Stimulated activated naive CD8-positive, alpha-beta T cell treated with anti-CD3 and anti-CD28 coated beads, Interleukin-15, Interleukin-2, amounts not matched to agents 100 U/mL and 50 U/mL, for 24 hours (primary cell): ENCODE measurements at regions not wholly inside any gene's neighbourhood (a gene's known extent, or its start where the extent isn't known, plus 50 kb on each side); places are given as distances from the start of the nearest gene placed in this dataset.
A peak's percentile ranks its signal among the peaks of the same experiment; 100 is the strongest.
"Not testable (repeated sequence)": the region's sequence is repeated elsewhere in the genome, so short reads cannot be mapped to it uniquely, and the experiment has no call there.

ENCODE experiments used
- ATAC-seq: fragments of 150-1000 bp; cut with Tn5 transposase; one replicate; pipeline ENCODE4 v1.10.0; 2021
- DNase-seq: peaks from one replicate; pipeline ENCODE4 v3.0.0; 2021

DNA sequence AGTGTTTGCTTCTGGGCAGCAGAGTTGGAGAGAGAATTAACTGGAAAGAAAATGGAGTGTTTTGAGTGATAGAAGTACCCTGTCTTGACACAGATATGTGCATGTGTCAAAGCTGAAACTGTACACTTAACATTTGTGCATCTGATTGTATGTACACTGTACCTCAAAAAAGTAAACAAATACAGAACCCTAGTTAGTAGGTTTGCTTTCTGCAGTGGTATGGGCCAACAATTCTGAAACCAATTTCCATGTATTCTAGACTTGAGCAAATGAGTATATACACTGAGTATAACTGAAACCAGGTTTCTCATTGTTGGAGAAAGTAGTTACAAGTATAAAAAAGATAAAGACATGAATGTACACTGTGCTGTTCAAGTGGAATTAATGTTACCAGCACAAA, 52.4 kb downstream of the ELAPOR2 start:
- DNase-seq = no peak
- no peak for ATAC-seq

DNA sequence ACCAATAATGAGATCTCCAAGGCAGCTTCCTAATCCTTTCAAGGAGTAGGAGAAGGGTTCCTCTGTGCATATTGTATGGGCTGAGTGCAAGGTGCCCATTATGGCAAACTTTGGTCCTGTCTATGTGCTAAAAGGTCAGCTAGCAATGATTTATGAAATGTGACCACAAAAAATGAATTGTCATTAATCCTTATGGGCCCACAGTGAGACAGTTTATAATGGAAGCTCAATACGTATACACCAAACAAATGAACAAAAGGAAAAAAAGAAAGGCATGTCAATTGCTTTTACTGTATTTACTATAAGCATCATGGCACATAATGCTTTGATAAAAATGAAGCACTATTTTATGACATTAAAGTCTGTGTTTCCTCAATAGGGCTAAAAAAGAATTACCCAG, 54.5 kb downstream of the ELAPOR2 start:
- ATAC-seq (no peak), DNase-seq (no peak)

DNA sequence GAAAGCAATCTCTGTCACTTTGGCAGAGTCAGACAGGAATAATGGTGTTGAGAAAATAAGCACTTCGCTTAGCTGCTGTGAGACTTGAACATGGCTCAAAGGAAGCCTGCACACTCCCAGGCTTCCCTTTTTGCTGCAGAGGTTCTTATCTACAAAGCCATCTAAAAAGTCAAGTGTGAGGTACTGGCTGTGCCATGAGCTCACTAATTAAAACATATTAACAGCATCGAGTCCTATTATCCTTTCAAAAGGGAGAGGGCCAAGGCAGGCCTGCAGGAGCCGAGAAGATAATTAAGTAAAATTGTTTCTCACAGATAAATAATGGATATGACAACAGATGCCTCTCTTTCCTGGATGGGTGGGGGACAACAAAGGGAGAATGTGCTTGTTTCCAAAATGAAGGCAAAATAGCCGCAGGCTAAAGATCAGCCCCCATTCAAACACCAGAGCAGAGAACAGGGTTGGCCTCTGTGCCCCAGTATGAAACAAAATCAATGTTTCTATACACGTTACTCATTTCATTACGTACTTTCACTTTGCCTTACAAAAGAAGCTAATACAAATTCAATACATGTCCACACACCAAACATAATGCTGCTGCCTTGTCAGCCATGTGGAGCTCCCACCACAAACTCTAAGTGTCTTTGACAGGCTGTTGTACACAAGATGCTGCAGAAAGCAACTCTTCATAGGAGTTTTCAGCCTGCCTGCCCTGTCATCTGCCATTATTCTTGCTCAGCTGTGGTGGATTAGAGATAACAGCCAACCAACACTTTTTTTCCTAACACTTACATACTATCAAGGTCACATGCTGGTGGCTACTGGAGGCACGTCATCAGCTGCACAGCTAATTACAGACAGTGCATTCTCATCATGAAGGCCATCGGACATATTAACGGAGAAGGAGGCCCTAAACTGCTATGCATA, 55.3 kb downstream of the ELAPOR2 start:
- DNase-seq = no peak
- ATAC-seq = no peak

DNA sequence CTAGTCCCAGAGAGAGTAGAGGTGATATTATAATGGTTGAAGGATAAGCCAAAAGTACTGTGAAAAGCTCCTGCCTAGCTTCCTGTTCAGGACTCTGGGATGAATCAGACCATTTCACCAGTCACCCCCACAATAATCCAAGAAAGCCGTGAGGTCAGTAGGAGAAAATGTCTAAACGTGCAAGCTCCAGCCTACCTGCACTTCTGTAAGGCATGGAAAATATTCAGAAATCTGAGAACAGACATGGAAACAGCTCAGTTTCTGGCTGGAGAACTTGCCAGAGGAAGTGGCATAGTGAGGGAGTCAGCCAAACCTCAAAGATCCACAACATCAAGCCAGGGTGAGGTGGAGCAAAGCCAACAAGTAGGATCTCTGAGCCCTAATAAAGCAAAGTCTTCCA, 58.2 kb downstream of the ELAPOR2 start:
- ATAC-seq = no peak

GRCh38 chr7:87000344-87000743, 59.1 kb downstream of the ELAPOR2 start:
- DNase-seq (no peak), ATAC-seq (no peak)

More for the DNA sequence above, 58.2 kb downstream of the ELAPOR2 start:
- no peak for DNase-seq

GRCh38 chr7:86999750-87000149, 59.7 kb downstream of the ELAPOR2 start:
- no peak for ATAC-seq

DNA sequence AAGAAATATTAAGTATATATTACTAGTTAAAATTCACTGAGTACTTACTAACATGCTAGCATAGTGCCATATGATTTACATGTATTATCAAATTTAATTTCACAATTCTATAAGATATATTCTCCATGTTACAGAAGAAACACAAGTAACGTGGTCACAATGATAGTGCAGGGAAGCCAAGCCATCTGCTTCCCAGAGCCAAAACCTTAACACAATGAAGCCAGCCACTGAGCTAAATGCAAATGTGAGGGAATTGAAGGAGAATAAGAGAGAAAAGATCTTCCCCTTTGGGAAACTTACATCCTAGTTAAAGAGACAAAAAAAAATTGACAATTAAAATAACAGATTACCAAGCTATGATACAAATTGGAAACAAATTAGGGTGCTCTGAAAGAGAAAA, 63.6 kb downstream of the ELAPOR2 start:
- no peak for DNase-seq

More at GRCh38 chr7:86999750-87000149, 59.7 kb downstream of the ELAPOR2 start:
- no peak for DNase-seq

DNA sequence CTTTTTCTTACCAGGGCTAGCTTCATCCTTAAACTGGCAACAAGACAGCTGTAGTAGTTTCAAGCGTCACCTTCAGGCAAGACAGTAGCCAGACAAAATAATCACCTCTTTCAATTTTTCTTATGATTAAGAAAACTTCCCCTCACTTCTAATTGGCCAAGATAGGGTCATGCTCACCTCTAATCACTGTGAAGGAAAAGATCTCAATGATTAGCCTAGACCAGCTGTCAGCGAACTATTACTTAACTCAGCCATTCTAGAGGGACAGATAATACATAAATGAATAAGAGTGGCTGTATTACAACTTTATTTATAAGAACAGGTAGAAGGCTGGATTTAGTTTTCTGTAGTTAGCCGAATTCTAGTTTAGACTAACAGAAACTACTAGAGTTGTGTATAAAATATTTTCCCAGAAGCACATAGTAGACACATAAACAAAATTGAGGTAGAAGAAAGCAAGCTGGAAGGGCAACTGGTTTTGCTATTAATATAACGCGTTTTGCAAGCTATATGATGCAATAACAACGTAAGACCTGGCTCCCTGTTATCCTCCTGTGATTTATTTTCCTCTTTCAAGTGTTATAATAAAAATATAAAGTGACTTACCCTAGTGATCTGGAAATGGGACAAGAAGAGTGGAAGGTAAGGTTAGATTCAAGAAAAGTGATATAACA, 64.3 kb downstream of the ELAPOR2 start:
- ATAC-seq (no peak), DNase-seq (no peak)

More for the DNA sequence above, 63.6 kb downstream of the ELAPOR2 start:
- ATAC-seq = no peak

- DNase-seq (no peak), ATAC-seq (no peak)
Measured at GRCh38 chr7:86991771-86992191, 67.7 kb downstream of the ELAPOR2 start.

DNA sequence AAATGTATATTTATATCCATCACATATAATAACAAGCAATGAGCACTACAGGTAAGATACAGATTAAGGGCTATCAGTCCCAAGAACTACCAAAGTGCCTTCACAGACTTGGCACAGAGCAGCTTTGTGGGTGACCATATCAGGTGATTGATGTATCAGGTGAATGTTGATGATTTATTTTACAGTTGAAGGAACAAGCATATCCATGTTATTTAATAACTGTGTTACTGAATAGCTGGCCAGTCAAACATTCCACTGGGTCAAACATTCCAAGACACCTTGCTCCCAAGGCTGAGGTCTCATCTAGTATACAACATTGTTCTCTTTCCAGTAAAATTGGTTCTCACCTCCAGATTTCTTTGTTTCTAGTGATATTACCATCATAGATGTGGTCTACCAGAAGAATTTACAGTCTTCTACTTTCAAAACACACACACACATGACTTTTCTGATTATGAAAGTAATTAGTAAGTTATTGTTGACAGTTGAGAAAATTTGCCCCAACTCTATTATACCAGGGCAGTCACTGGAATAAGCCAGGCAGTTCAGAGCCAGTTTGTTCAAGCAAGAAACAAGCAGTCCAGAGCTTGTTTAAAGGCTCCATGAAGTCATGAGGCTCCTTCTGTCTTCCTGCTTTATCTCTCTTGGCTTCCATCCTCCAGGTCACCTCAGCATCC, 68.2 kb downstream of the ELAPOR2 start:
- DNase-seq (no peak), ATAC-seq (no peak)

- ATAC-seq = no peak
- DNase-seq = no peak
Measured at GRCh38 chr7:86989407-86989806, 70.0 kb downstream of the ELAPOR2 start.

GRCh38 chr7:86987834-86988233, 71.6 kb downstream of the ELAPOR2 start:
- not testable (repeated sequence) for DNase-seq, ATAC-seq

DNA sequence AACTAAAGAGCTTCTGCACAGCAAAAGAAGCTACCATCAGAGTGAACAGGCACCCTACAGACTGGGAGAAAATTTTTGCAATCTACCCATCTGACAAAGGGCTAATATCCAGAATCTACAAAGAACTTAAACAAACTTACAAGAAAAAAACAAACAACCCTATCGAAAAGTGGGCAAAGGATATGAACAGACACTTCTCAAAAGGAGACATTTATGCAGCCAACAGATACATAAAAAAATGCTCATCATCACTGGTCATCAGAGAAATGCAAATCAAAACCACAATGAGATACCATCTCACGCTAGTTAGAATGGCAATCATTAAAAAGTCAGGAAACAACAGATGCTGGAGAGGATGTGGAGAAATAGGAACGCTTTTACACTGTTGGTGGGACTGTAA, 72.1 kb downstream of the ELAPOR2 start:
- ATAC-seq, DNase-seq: not testable (repeated sequence)

DNA sequence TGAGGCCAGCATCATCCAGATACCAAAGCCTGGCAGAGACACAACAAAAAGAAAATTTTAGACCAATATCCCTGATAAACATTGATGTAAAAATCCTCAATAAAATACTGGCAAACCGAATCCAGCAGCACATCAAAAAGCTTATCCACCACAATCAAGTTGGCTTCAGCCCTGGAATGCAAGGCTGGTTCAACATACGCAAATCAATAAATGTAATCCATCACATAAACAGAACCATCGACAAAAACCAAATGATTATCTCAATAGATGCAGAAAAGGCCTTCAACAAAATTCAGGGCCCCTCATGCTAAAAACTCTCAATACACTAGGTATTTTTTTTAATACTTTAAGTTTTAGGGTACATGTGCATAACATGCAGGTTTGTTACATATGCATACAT, 74.1 kb downstream of the ELAPOR2 start:
- not testable (repeated sequence) for DNase-seq, ATAC-seq

DNA sequence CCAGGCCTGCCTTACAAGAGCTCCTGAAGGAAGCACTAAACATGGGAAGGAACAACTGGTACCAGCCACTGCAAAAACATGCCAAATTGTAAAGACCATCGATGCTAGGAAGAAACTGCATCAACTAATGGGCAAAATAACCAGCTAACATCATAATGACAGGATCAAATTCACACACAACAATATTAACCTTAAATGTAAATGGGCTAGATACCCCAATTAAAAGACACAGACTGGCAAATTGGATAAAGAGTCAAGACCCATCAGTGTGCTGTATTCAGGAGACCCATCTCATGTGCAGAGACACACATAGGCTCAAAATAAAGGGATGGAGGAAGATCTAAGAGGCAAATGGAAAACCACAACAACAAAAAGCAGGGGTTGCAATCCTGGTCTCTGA, 75.8 kb downstream of the ELAPOR2 start:
- DNase-seq, ATAC-seq: not testable (repeated sequence)

- DNase-seq, ATAC-seq: not testable (repeated sequence)
Measured at GRCh38 chr7:86981937-86982336, 77.5 kb downstream of the ELAPOR2 start.

- DNase-seq = no peak
Measured at GRCh38 chr7:86981127-86981526, 78.3 kb downstream of the ELAPOR2 start.

GRCh38 chr7:86980223-86980622, 79.2 kb downstream of the ELAPOR2 start:
- no peak for DNase-seq
- ATAC-seq = no peak

More at GRCh38 chr7:86981127-86981526, 78.3 kb downstream of the ELAPOR2 start:
- ATAC-seq = no peak

GRCh38 chr7:86978808-86979506, 80.5 kb downstream of the ELAPOR2 start:
- ATAC-seq (peak; percentile 98), DNase-seq (no peak)

DNA sequence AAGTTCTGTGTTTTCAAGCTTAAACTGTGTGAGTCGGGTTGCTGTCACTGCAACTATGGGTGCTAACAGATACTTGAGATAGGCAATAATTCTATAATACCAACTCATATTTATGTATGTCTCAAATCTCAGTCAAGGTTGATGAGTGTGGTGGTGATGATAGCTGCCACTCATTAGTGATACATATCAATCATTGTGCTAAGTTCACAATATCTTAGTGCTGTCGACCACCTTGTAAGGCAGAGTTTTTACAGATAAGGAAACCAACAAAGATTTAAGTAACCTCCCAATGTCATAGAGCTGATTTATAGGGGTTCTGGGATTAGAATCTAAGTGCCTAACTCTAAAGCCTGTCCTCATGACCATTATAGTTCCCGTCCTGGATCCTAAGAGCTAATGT, 82.5 kb downstream of the ELAPOR2 start:
- ATAC-seq (no peak), DNase-seq (no peak)

DNA sequence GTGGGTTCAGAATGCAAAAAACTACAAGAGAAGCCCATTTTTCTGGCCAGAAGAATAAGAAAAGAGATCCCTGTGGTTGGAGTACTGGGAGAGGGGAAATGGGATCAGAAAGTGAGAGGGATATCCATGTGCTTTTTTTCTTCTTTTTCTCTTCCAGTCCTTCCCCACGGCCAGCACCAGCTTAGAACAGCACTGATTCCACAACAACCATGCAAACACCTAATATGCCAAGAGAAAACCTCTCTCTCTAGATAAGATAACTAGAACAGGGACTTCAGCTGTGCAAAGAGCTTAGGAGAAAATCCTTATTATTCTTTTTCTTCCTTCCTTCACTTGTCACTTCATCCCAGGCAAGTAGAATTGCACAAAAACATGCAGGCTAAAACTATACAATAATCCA, 83.5 kb downstream of the ELAPOR2 start:
- DNase-seq = no peak

GRCh38 chr7:86975449-86975848, 84.0 kb downstream of the ELAPOR2 start:
- no peak for ATAC-seq

More for the DNA sequence above, 83.5 kb downstream of the ELAPOR2 start:
- no peak for ATAC-seq

More at GRCh38 chr7:86975449-86975848, 84.0 kb downstream of the ELAPOR2 start:
- no peak for DNase-seq
